ENCODE measurements at regions not wholly inside any gene's neighbourhood (a gene's known extent, or its start where the extent isn't known, plus 50 kb on each side); places are given as distances from the start of the nearest gene placed in this dataset.

- Histone ChIP-seq H3K27me3 (ENCODE audit: low read depth, low read length) (no peaks in the 10 kb centered on the region), H4K20me1 (ENCODE audit: insufficient read depth, low read length) (no peaks in the 10 kb centered on the region), H3K36me3 (replicated peaks; ENCODE audit: low read depth, low read length) (no peaks in the 10 kb centered on the region), H3K4me3 (ENCODE audit: low read length) (no peak overlapping the region), H3K79me2 (ENCODE audit: low read length) (no peaks in the 10 kb centered on the region), H2AFZ (ENCODE audit: low read depth, low read length) (no peak overlapping the region), H3K4me2 (ENCODE audit: low read length) (no peak overlapping the region), H3K9me3 (ENCODE audit: insufficient read depth, low read length) (peaks cover 13% of the 10 kb centered on the region; the same call in 1 of the 2 replicates), H3K4me1 (ENCODE audit: low read length) (no peaks in the 10 kb centered on the region), H3K9ac (ENCODE audit: low read length) (no peak overlapping the region), H3K27ac (ENCODE audit: low read length) (no peak overlapping the region)
- no peak for TF ChIP-seq EZH2phosphoT487 (IDR thresholded peaks at IDR 0.05; ENCODE audit: low read depth)
- no peak for TF ChIP-seq CTCF (IDR thresholded peaks at IDR 0.05; ENCODE audit: low read depth, low read length)
Observed at GRCh38 chr18:4573735-4574134, 118.6 kb upstream of the DLGAP1 start.

DNA sequence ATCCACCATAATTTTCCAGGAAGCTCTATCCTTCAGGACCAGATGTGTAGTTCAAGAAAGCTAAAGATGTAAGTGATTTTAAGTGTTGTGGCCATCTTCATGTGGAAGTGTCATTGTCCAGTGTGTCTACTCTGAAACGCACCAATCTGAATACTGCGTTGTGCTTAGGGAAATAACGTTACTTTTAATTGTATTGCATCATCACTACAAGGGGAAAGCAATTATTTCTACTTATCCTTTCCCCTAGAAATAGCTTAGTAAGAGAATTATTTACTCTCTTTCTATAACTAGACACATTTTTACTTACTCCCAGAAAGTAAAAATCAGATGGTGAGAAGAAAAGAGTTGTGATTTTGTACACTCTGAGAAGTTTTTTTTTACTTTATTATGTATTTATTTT, 102.4 kb upstream of the DLGAP1 start:
- H3K27me3 ChIP-seq (ENCODE audit: low read depth, low read length): no peaks in the 10 kb centered on the region
- H3K4me1 ChIP-seq (ENCODE audit: low read length): no peaks in the 10 kb centered on the region
- H3K27ac ChIP-seq (ENCODE audit: low read length): no peak overlapping the region
- no peak overlapping the region for H3K9ac ChIP-seq (ENCODE audit: low read length)
- H3K79me2 ChIP-seq (ENCODE audit: low read length): no peaks in the 10 kb centered on the region
- no peaks in the 10 kb centered on the region for H4K20me1 ChIP-seq (ENCODE audit: insufficient read depth, low read length)
- H3K4me3 ChIP-seq (ENCODE audit: low read length): no peak overlapping the region
- no peak for TF ChIP-seq EZH2phosphoT487 (IDR thresholded peaks at IDR 0.05; ENCODE audit: low read depth)
- no peak for TF ChIP-seq CTCF (IDR thresholded peaks at IDR 0.05; ENCODE audit: low read depth, low read length)
- H3K4me2 ChIP-seq (ENCODE audit: low read length): no peak overlapping the region
- no peaks in the 10 kb centered on the region for H3K36me3 ChIP-seq (replicated peaks; ENCODE audit: low read depth, low read length)
- no peak overlapping the region for H2AFZ ChIP-seq (ENCODE audit: low read depth, low read length)
- H3K9me3 ChIP-seq (ENCODE audit: insufficient read depth, low read length): no peaks in the 10 kb centered on the region

- no peak overlapping the region for H3K9ac ChIP-seq (ENCODE audit: low read length)
- no peaks in the 10 kb centered on the region for H3K79me2 ChIP-seq (ENCODE audit: low read length)
- no peaks in the 10 kb centered on the region for H3K36me3 ChIP-seq (replicated peaks; ENCODE audit: low read depth, low read length)
- no peak overlapping the region for H2AFZ ChIP-seq (ENCODE audit: low read depth, low read length)
- TF ChIP-seq EZH2phosphoT487 (IDR thresholded peaks at IDR 0.05; ENCODE audit: low read depth): no peak
- no peak overlapping the region for H3K4me3 ChIP-seq (ENCODE audit: low read length)
- H3K27ac ChIP-seq (ENCODE audit: low read length): no peak overlapping the region
- H3K9me3 ChIP-seq (ENCODE audit: insufficient read depth, low read length): no peaks in the 10 kb centered on the region
- H3K27me3 ChIP-seq (ENCODE audit: low read depth, low read length): no peaks in the 10 kb centered on the region
- H3K4me1 ChIP-seq (ENCODE audit: low read length): no peaks in the 10 kb centered on the region
- no peaks in the 10 kb centered on the region for H4K20me1 ChIP-seq (ENCODE audit: insufficient read depth, low read length)
- H3K4me2 ChIP-seq (ENCODE audit: low read length): no peak overlapping the region
Observed at GRCh38 chr18:4551001-4551360, 95.9 kb upstream of the DLGAP1 start.

- H3K36me3 ChIP-seq (replicated peaks; ENCODE audit: low read depth, low read length): no peaks in the 10 kb centered on the region
- H4K20me1 ChIP-seq (ENCODE audit: insufficient read depth, low read length): no peaks in the 10 kb centered on the region
- no peaks in the 10 kb centered on the region for H3K27me3 ChIP-seq (ENCODE audit: low read depth, low read length)
- H3K4me2 ChIP-seq (ENCODE audit: low read length): no peak overlapping the region
- H3K79me2 ChIP-seq (ENCODE audit: low read length): no peaks in the 10 kb centered on the region
- H3K9ac ChIP-seq (ENCODE audit: low read length): no peak overlapping the region
- H3K4me3 ChIP-seq (ENCODE audit: low read length): no peak overlapping the region
- no peak overlapping the region for H2AFZ ChIP-seq (ENCODE audit: low read depth, low read length)
- no peaks in the 10 kb centered on the region for H3K4me1 ChIP-seq (ENCODE audit: low read length)
- H3K27ac ChIP-seq (ENCODE audit: low read length): no peak overlapping the region
- no peaks in the 10 kb centered on the region for H3K9me3 ChIP-seq (ENCODE audit: insufficient read depth, low read length)
- TF ChIP-seq CTCF (IDR thresholded peaks at IDR 0.05; ENCODE audit: low read depth, low read length) (no peak), EZH2phosphoT487 (IDR thresholded peaks at IDR 0.05; ENCODE audit: low read depth) (no peak)
Observed at GRCh38 chr18:4549164-4549872, 94.2 kb upstream of the DLGAP1 start.
